ENCODE measurements at regions not wholly inside any gene's neighbourhood (a gene's known extent, or its start where the extent isn't known, plus 50 kb on each side); places are given as distances from the start of the nearest gene placed in this dataset.

- no peak for TF ChIP-seq CTCF (IDR thresholded peaks at IDR 0.05; ENCODE audit: low read depth, low read length)
- H3K4me3 ChIP-seq (replicated peaks in 1 of 2; ENCODE audit: low read depth in 2 of 2, low read length in 2 of 2) = no peak overlapping the region
- no peak for DNase-seq (ENCODE audit: low read depth in 2 of 2)
These were observed 94.9 kb upstream of the MKI67 start for GRCh38 chr10:128221117-128221516.

- DNase-seq (ENCODE audit: low read depth in 2 of 2) = no peak
- no peak for TF ChIP-seq CTCF (IDR thresholded peaks at IDR 0.05; ENCODE audit: low read depth, low read length)
- H3K4me3 ChIP-seq (replicated peaks in 1 of 2; ENCODE audit: low read depth in 2 of 2, low read length in 2 of 2) = no peak overlapping the region
These were observed 95.6 kb upstream of the MKI67 start for GRCh38 chr10:128221807-128222206.

- no peak overlapping the region for H3K4me3 ChIP-seq (replicated peaks in 1 of 2; ENCODE audit: low read depth in 2 of 2, low read length in 2 of 2)
- no peak for DNase-seq (ENCODE audit: low read depth in 2 of 2)
- TF ChIP-seq CTCF (IDR thresholded peaks at IDR 0.05; ENCODE audit: low read depth, low read length) = no peak
These were observed 96.2 kb upstream of the MKI67 start for GRCh38 chr10:128222332-128222849.

GRCh38 chr10:128230401-128230800 lies 104.2 kb upstream of the MKI67 start:
- H3K4me3 ChIP-seq (replicated peaks in 1 of 2; ENCODE audit: low read depth in 2 of 2, low read length in 2 of 2) = no peak overlapping the region
- DNase-seq (ENCODE audit: low read depth in 2 of 2) = no peak
- no peak for TF ChIP-seq CTCF (IDR thresholded peaks at IDR 0.05; ENCODE audit: low read depth, low read length)

- H3K4me3 ChIP-seq (replicated peaks in 1 of 2; ENCODE audit: low read depth in 2 of 2, low read length in 2 of 2) = no peak overlapping the region
- DNase-seq (ENCODE audit: low read depth in 2 of 2) = no peak
- TF ChIP-seq CTCF (IDR thresholded peaks at IDR 0.05; ENCODE audit: low read depth, low read length) = no peak
These were observed 107.2 kb upstream of the MKI67 start for GRCh38 chr10:128233422-128233821.

GRCh38 chr10:128237710-128238109 lies 111.5 kb upstream of the MKI67 start:
- no peak overlapping the region for H3K4me3 ChIP-seq (replicated peaks in 1 of 2; ENCODE audit: low read depth in 2 of 2, low read length in 2 of 2)
- TF ChIP-seq CTCF (IDR thresholded peaks at IDR 0.05; ENCODE audit: low read depth, low read length) = no peak
- DNase-seq (ENCODE audit: low read depth in 2 of 2) = no peak

GRCh38 chr10:128241023-128241422 lies 114.8 kb upstream of the MKI67 start:
- no peak for TF ChIP-seq CTCF (IDR thresholded peaks at IDR 0.05; ENCODE audit: low read depth, low read length)
- DNase-seq (ENCODE audit: low read depth in 2 of 2) = no peak
- no peak overlapping the region for H3K4me3 ChIP-seq (replicated peaks in 1 of 2; ENCODE audit: low read depth in 2 of 2, low read length in 2 of 2)
